NCI-H82 (cell line): ENCODE measurements at regions not wholly inside any gene's neighbourhood (a gene's known extent, or its start where the extent isn't known, plus 50 kb on each side); places are given as distances from the start of the nearest gene placed in this dataset.
"Not testable (repeated sequence)": the region's sequence is repeated elsewhere in the genome, so short reads cannot be mapped to it uniquely, and the experiment has no call there.

Experiments
- DNase-seq: peaks from one replicate; lab custom pipeline; 2025; lab: John Stamatoyannopoulos, UW

DNA sequence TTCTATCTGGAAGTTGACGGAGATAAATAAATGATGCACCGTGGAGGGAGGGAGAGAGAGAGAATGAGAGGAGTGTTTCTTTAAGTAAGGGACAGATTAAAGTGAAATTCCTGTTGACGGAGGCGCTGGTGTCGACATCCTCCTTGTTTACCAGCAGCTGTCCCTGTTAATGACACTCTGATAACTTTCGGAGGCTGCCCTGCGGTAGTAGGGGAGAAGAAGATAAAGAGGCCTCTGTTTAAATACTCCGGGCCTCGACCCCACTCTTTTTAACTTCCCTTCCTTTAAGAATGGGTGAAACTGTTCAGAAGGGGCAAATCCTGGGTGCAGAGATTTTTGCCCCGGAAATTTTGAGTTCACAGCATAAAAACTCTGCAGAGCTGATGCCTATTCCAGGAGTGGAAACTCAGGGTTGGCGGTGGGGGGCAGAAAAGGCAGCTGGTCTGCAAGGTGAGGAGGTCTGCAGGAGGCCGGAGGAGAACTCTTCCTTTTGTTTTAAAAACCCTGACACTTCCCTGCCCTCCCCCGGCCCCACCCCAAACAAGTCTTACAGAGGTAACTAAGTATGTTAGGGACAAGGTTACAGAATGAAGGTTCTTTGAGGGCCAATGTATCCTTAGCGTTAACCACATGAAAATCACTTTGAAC lies 276.6 kb upstream of the NR2F2 start:
- peak; percentile 86 for DNase-seq

DNA sequence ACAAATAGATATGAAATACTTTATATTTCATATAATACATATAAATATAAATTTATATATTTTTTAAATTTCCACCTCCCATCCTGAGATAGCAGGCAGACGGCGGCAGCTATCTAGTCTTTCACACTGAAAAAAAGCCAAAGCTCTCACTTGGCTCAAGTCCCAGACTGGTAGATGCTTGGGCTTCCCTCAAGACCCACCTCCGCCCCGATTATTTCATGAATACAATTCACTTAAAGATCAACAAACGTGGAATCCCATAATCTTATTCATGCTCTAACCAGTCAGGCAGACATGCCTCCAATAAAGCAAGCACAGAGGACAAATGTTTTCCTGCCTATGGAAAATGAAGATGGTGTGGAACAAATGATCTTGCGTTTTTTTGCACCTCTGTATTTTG lies 275.9 kb upstream of the NR2F2 start:
- DNase-seq, result peak; percentile 89

- no peak for DNase-seq
Observed at GRCh38 chr15:96058103-96058851, 272.2 kb upstream of the NR2F2 start.

GRCh38 chr15:96058852-96059103 lies 271.7 kb upstream of the NR2F2 start:
- not testable (repeated sequence) for DNase-seq

GRCh38 chr15:96060591-96060990 lies 269.9 kb upstream of the NR2F2 start:
- not testable (repeated sequence) for DNase-seq

GRCh38 chr15:96064351-96064756 lies 266.1 kb upstream of the NR2F2 start:
- DNase-seq, result no peak

DNA sequence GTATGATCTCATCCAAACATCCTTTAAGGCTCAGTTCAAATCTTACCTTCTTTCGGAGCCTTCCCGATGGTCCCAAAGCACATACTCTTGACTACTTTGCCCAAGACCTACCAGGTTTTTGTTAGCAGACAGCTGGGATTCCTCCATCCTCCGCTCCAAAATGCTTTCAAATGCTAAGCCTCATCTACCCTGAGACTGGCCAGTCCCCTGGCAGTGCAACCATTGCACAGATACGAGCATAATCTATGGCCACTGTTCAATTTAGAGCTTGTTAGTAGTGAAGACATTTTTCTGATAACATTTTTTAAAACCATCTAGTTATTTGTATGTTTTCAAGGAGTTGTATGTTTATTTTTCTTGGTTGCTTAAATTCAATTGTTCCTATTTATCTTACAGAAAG lies 264.4 kb upstream of the NR2F2 start:
- DNase-seq, result no peak

DNA sequence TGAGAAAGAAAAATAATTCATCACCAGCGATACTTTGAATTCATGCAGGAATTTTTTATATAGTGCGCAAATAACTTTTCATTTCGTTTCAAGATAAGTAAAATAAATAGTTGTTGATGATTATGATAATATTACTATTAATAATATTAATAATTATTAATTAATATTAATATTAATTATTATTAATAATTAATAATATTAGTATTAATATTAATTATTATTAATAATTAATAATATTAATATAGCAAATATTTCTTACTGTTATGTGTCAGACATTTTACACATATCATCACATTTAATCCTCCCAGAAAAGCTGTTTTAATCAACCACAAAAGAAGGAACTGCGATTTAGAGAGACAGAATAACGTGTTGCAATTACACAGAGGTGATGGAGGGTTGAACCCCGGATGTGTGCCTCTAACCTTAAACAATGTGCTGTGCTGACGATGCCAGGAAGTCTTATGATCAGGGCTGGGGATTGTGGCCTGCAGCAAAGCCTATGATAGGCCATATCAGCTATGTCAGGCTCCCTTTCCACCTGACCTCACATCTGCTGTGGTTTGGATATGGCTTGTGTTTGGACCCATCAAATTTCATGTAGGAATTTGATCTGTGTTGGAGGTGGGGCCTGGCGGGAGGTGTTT lies 263.5 kb upstream of the NR2F2 start:
- peak; percentile 9 for DNase-seq

DNA sequence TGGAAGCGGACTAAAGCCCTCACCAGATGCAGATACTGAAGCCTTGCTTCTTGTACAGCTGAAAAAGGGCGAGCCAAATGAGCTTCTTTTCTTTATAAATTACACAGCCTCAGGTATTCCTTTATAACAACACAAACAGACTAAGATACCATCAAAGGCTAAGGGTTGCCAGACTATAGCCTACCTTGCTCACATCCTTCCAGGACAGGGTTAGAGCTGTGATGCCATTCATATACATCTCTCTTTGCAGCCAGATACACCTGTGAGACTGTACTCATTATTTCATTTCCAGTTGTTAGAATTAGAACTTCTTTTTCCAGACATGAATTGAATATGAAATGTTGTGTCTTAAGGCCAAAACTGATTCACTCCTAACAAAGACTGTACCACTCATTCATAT lies 262.8 kb upstream of the NR2F2 start:
- no peak for DNase-seq

DNA sequence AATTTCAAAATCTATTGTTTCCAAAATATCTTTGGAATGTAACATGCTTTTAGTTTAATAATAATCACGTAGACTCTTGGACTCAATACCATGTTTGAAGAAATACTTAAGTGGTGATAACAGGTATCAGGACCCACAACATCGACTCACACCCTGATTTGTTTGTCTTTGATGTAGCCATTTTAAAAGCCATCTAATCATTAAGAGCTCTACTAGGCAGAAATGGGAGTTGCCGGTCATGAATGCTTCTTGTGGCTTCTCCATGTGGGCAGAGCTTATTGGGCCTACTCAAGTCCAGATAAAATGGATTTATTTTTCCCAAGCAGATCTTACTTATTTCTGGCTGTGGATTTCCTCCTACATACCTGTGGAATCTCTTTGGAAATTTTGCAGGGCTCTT lies 261.6 kb upstream of the NR2F2 start:
- DNase-seq, result no peak

DNA sequence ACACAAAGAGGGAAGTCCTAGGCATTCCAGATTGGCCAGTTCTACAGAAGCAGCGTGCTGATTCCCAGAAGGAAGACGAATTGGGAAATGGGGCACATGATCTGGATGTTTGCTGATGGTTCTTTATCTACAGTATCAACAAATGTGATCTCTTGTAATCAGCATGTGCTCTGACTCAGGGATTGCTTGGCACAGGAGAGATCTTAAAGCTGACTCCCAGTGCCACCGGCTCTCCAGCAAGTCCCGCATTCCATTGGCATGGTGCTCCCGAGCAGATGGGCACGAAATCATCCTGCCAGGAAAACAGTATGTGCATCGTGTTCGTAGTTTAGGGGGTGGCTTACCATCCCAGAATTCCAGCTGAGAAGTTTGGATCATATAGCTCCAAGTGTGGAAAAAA lies 259.9 kb upstream of the NR2F2 start:
- DNase-seq, result no peak

- peak; percentile 37 for DNase-seq
Observed at GRCh38 chr15:96072821-96073220, 257.7 kb upstream of the NR2F2 start.

DNA sequence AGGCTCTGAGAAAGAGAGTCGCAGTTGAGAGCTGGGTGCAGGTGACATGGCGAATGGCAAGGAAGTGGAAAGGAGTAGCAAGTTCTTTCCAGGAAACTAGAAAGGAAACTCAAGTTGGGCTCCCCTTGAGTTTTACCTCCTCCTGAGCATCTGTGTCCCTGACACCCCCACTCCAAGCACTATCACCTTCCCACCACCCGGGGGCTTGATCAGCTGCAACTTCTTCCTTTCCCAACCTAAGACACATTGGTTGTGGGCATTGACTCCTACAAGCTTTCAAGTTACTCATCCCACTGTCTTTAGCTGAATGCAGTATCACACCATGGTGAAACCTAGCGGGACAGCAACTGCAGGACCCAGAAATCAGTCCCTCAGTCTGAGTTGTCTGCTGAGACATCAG lies 256.6 kb upstream of the NR2F2 start:
- peak; percentile 8 for DNase-seq

DNA sequence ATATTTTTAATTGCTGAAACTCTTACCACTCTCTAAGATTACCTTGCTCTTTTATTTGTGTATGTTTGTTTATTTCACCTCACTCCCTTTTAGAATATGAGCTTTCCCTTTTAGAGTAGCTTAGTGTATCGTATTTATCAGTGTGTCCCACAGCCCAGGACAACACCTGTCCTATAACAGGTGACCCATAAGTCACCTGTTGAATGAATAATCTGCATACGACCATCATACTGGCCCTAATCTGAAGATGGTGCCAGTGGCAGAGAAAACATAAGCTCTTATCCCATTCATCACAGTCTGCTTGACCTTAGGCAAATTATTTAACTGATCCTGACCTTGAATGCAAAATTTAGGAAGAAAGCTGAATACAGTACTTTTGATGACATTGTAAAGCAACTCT lies 254.6 kb upstream of the NR2F2 start:
- no peak for DNase-seq

DNA sequence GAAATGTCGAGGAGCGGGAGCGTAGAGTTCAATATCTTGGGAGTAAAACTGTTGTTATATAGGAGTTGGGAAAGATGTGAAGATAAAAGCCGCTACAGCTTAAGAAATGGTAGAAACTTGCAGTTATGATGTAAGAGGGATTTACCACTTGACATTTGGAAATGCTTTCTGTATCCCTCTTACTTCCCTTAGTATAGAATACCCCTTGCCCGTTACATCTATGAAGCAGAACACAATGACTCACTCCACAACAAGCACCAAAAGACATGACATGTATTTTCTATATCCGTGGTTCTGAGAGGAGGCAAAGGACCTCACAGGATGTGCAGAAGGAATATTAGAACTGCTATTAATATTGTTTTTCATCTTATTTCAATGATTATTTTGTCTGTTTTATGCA lies 254.2 kb upstream of the NR2F2 start:
- no peak for DNase-seq

GRCh38 chr15:96079041-96079440 lies 251.5 kb upstream of the NR2F2 start:
- peak; percentile 72 for DNase-seq

- no peak for DNase-seq
Observed at GRCh38 chr15:96079882-96080281, 250.6 kb upstream of the NR2F2 start.

DNA sequence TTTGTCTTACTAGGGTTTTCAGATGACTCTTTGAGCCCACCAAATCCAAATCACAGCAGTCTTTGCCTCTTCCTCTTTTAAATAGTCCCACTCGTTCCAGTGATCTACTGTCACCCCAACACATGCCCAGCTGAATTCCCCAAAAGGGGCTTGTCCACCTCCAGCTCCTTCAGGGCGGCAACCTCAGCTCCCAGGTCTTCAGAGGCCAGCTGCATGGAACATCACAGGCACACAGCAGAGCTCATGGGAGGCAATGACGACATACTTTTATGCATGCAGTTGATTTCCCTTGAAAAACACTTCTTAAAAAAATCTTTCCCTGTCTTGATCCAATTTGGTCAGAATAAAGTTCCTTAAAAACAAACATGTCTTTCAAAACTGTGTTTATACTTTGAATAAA lies 244.3 kb upstream of the NR2F2 start:
- DNase-seq, result no peak

- peak; percentile 98 for DNase-seq
Observed at GRCh38 chr15:96087180-96087884, 243.2 kb upstream of the NR2F2 start.

- DNase-seq, result peak; percentile 20
Observed at GRCh38 chr15:96088650-96089049, 241.8 kb upstream of the NR2F2 start.

DNA sequence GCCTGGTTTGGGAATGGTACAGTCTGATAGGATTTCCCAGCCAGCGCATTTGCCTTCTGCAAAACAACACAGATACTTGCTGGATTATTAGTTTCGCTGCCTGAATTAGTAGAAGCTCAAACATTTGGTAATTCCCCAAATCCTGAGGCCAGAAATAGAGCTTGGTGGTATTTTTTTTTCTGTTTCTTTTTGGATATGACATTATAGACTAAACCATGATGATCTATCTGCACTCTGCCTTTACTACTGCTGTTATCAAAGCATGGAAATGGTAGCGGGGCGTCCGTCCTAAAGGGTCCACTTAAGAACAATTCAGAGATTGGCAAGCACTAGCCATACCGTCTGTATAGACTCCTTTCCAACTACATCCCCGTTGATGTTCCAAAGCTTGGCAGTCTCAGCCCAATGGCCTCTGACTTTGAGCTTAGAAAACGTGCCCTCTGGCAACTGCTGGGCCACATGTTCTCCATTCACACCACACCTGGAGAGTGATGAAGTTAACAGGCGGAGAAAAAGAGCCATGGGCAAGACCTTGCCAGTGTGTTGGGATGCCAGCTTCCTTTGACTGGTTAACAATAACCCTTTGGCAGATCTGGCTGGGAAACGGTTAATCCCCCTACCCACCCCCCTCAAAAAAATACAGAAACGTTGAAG lies 241.0 kb upstream of the NR2F2 start:
- DNase-seq, result peak; percentile 21

- DNase-seq, result no peak
Observed at GRCh38 chr15:96092186-96092585, 238.3 kb upstream of the NR2F2 start.
